Keratinocyte (primary cell): ENCODE measurements at regions not wholly inside any gene's neighbourhood (a gene's known extent, or its start where the extent isn't known, plus 50 kb on each side); places are given as distances from the start of the nearest gene placed in this dataset.

Experiments used
- DNase-seq: peaks from one replicate; pipeline ENCODE4 v3.0.0-alpha.2; 2011; ENCODE audit warnings: low read depth, missing footprints, low spot score
- FAIRE-seq: peaks from 2 replicates; lab custom pipeline; 2011; peaks lifted over from hg19 to GRCh38; lab: Jason Lieb, UNC
- H2AFZ ChIP-seq: 2 replicates; pipeline ENCODE4 v1.6.0; 2012; ENCODE audit warnings: low read length, control low read depth, inconsistent platforms; ENCODE audit not compliant: control insufficient read depth
- H3K27ac ChIP-seq: 2 replicates; pipeline ENCODE4 v1.5.1; 2011; ENCODE audit warnings: low read length; ENCODE audit not compliant: control insufficient read depth, insufficient read depth
- H3K27me3 ChIP-seq: 3 replicates; pipeline ENCODE4 v1.6.0; 2011; ENCODE audit warnings: low read length; ENCODE audit not compliant: control insufficient read depth, insufficient read depth; ENCODE audit errors: extremely low read depth
- H3K36me3 ChIP-seq, 2 experiments: 2 replicates in 1 of 2; 3 replicates in 1 of 2; pipeline ENCODE4 v1.5.1; 2011; ENCODE audit warnings: low read length in 2 of 2, mild to moderate bottlenecking in 1 of 2; ENCODE audit not compliant: control insufficient read depth in 2 of 2, insufficient read depth in 2 of 2; ENCODE audit errors: extremely low read depth in 1 of 2
- H3K4me1 ChIP-seq: 3 replicates; pipeline ENCODE4 v1.5.1; 2011; ENCODE audit warnings: low read length; ENCODE audit not compliant: control insufficient read depth, insufficient read depth; ENCODE audit errors: extremely low read depth
- H3K4me2 ChIP-seq: 3 replicates; pipeline ENCODE4 v1.6.0; 2011; ENCODE audit warnings: low read depth, low read length; ENCODE audit not compliant: control insufficient read depth, insufficient read depth; ENCODE audit errors: extremely low read depth
- H3K4me3 ChIP-seq, 3 experiments: fragments of 200-600 bp in 1 of 3; sonication (generic) in 1 of 3; 2 replicates in 2 of 3; 3 replicates in 1 of 3; pipeline ENCODE4 v1.5.1; 2011 to 2016; ENCODE audit warnings: low read length in 3 of 3, mild to moderate bottlenecking in 3 of 3, control low read depth in 2 of 3, inconsistent platforms in 1 of 3, low read depth in 1 of 3, mixed read lengths in 1 of 3, mixed run types in 1 of 3, moderate library complexity in 1 of 3; ENCODE audit not compliant: control insufficient read depth in 2 of 3, insufficient read depth in 2 of 3; ENCODE audit errors: extremely low read depth in 1 of 3
- H3K79me2 ChIP-seq: 2 replicates; pipeline ENCODE4 v1.6.0; 2012; ENCODE audit warnings: low read length; ENCODE audit not compliant: control insufficient read depth, insufficient read depth
- H3K9ac ChIP-seq: 3 replicates; pipeline ENCODE4 v1.6.0; 2011; ENCODE audit warnings: low read length; ENCODE audit not compliant: control insufficient read depth, insufficient read depth; ENCODE audit errors: extremely low read depth
- H3K9me1 ChIP-seq: 3 replicates; pipeline ENCODE4 v1.6.0; 2011; ENCODE audit warnings: low read length; ENCODE audit not compliant: control insufficient read depth, insufficient read depth; ENCODE audit errors: extremely low read depth
- H3K9me3 ChIP-seq: 2 replicates; pipeline ENCODE4 v1.5.1; 2012; ENCODE audit warnings: low read depth, low read length; ENCODE audit not compliant: control insufficient read depth
- H4K20me1 ChIP-seq: 3 replicates; pipeline ENCODE4 v1.6.0; 2011; ENCODE audit warnings: low read length; ENCODE audit not compliant: control insufficient read depth, insufficient read depth; ENCODE audit errors: extremely low read depth
- EZH2 ChIP-seq: IDR thresholded peaks from one replicate; pipeline ENCODE4 v1.6.1; 2012; ENCODE audit warnings: inconsistent platforms, mild to moderate bottlenecking, low read length, moderate library complexity
- dilution Hi-C: fragments of 300-500 bp; cut with MboI; formaldehyde crosslinking; loops from one replicate; pipeline ENCODE4 v1.7.0; 2020; ENCODE audit warnings: low sequenced_read_pairs; ENCODE audit not compliant: extremely low pct_ligation_motif_present
- TF ChIP-seq, protein P1 (sequence below), 3 experiments: IDR thresholded peaks in 1 of 3; conservative IDR thresholded peaks in 1 of 3; optimal IDR thresholded peaks in 1 of 3; 2 replicates in 2 of 3; 3 replicates in 1 of 3; pipeline versions ENCODE3 to v1.5.1; 2011; ENCODE audit warnings: low read length in 3 of 3, mild to moderate bottlenecking in 3 of 3, moderate library complexity in 2 of 3, control low read depth in 1 of 3, inconsistent platforms in 1 of 3; ENCODE audit not compliant: insufficient read depth in 2 of 3; ENCODE audit errors: extremely low read depth in 1 of 3

DNA sequence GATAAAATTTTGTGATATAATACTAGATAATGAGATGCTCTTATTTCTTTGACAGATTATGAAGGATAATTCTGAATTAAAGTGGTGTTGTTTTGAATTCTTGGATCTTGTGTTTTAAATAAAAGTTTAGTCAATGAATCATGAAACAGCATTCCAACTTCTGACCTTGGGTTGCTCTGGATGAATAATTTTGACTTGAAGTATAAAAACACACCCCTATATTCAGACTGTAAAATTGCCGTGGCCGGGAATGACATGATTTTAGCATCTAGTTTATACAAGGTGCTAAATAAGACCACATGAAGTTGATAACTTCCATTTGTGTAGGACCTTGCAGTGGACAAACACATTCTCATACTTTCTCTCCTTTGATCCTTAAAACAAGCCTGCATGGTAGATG is 67.2 kb upstream of the DAP start:
- Histone ChIP-seq H3K27ac (no peak overlapping the region), H2AFZ (no peak overlapping the region), H3K9me3 (no peaks in the 10 kb centered on the region), H3K79me2 (no peaks in the 10 kb centered on the region), H3K4me3 (no peak overlapping the region), H4K20me1 (no peaks in the 10 kb centered on the region), H3K9ac (no peak overlapping the region), H3K9me1 (no peaks in the 10 kb centered on the region), H3K36me3 (no peaks in the 10 kb centered on the region), H3K4me1 (no peaks in the 10 kb centered on the region), H3K27me3 (no peaks in the 10 kb centered on the region), H3K4me2 (no peak overlapping the region)
- DNase-seq: no peak
- no peak for FAIRE-seq
- dilution Hi-C loops: no loop called here
- TF ChIP-seq, protein P1, sequence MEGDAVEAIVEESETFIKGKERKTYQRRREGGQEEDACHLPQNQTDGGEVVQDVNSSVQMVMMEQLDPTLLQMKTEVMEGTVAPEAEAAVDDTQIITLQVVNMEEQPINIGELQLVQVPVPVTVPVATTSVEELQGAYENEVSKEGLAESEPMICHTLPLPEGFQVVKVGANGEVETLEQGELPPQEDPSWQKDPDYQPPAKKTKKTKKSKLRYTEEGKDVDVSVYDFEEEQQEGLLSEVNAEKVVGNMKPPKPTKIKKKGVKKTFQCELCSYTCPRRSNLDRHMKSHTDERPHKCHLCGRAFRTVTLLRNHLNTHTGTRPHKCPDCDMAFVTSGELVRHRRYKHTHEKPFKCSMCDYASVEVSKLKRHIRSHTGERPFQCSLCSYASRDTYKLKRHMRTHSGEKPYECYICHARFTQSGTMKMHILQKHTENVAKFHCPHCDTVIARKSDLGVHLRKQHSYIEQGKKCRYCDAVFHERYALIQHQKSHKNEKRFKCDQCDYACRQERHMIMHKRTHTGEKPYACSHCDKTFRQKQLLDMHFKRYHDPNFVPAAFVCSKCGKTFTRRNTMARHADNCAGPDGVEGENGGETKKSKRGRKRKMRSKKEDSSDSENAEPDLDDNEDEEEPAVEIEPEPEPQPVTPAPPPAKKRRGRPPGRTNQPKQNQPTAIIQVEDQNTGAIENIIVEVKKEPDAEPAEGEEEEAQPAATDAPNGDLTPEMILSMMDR (optimal IDR thresholded peaks at IDR 0.05 in 1 of 3, IDR thresholded peaks at IDR 0.05 in 1 of 3, conservative IDR thresholded peaks at IDR 0.05 in 1 of 3; ENCODE audit: extremely low read depth in 1 of 3, insufficient read depth in 2 of 3, low read length in 3 of 3): no peak
- no peak for TF ChIP-seq EZH2

DNA sequence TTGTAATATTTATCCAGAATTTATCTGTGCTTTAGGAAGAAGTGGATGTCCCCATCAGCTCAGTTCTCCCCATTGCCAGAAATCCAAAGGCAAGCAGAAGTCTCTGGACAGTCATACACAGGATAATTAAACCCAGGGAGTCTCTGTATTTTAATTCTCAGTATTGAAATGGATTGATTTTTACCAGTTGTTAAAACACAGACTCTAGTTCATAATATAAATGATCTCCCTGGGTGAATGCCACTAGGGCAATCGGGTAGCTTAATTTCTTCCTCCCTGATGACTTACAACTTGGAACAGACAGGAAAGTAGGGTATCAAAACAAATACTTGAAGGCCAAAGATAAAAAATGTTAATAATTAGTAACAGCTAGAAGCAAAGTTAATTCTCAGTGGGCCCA is 66.5 kb upstream of the DAP start:
- FAIRE-seq: no peak
- dilution Hi-C loops: no loop called here

More for the DNA sequence above, 66.5 kb upstream of the DAP start:
- Histone ChIP-seq H3K4me3 (no peak overlapping the region), H3K27me3 (no peaks in the 10 kb centered on the region), H3K9ac (no peak overlapping the region), H4K20me1 (no peaks in the 10 kb centered on the region), H3K4me2 (no peak overlapping the region), H3K36me3 (no peaks in the 10 kb centered on the region), H2AFZ (no peak overlapping the region), H3K4me1 (no peaks in the 10 kb centered on the region), H3K27ac (no peak overlapping the region), H3K79me2 (no peaks in the 10 kb centered on the region), H3K9me1 (no peaks in the 10 kb centered on the region), H3K9me3 (no peaks in the 10 kb centered on the region)
- TF ChIP-seq EZH2: no peak
- TF ChIP-seq, protein P1 (optimal IDR thresholded peaks at IDR 0.05 in 1 of 3, IDR thresholded peaks at IDR 0.05 in 1 of 3, conservative IDR thresholded peaks at IDR 0.05 in 1 of 3; ENCODE audit: extremely low read depth in 1 of 3, insufficient read depth in 2 of 3, low read length in 3 of 3): no peak
- no peak for DNase-seq
